Progenitor cell of endocrine pancreas (in vitro differentiated cells): ENCODE measurements at regions not wholly inside any gene's neighbourhood (a gene's known extent, or its start where the extent isn't known, plus 50 kb on each side); places are given as distances from the start of the nearest gene placed in this dataset.

Experiments
- DNase-seq: peaks from one replicate; pipeline ENCODE4 v3.0.0; 2021; ENCODE audit warnings: low spot score; ENCODE audit not compliant: unreplicated experiment
- H3K27ac Mint-ChIP-seq: 2 replicates; pipeline ENCODE4 v1.8.0; 2021; ENCODE audit warnings: mild to moderate bottlenecking, moderate library complexity, mixed read lengths
- H3K27me3 Mint-ChIP-seq: 2 replicates; pipeline ENCODE4 v1.8.0; 2021; ENCODE audit warnings: mixed read lengths
- H3K36me3 Mint-ChIP-seq: 2 replicates; pipeline ENCODE4 v1.8.0; 2022; ENCODE audit warnings: mixed read lengths; ENCODE audit not compliant: insufficient read depth
- H3K4me1 Mint-ChIP-seq: 2 replicates; pipeline ENCODE4 v1.8.0; 2021; ENCODE audit warnings: low read depth, mixed read lengths
- H3K4me3 Mint-ChIP-seq: 2 replicates; pipeline ENCODE4 v1.8.0; 2021; ENCODE audit warnings: low read depth, mild to moderate bottlenecking, moderate library complexity, mixed read lengths
- H3K9me3 Mint-ChIP-seq: 2 replicates; pipeline ENCODE4 v1.8.0; 2021; ENCODE audit warnings: low read depth, mixed read lengths
- TF ChIP-seq, protein P1 (sequence below): fragments of 200-600 bp; sonication (generic); IDR thresholded peaks from one replicate; pipeline ENCODE4 v1.5.0; 2021; ENCODE audit warnings: antibody characterized with exemption, mild to moderate bottlenecking; ENCODE audit not compliant: unreplicated experiment

DNA sequence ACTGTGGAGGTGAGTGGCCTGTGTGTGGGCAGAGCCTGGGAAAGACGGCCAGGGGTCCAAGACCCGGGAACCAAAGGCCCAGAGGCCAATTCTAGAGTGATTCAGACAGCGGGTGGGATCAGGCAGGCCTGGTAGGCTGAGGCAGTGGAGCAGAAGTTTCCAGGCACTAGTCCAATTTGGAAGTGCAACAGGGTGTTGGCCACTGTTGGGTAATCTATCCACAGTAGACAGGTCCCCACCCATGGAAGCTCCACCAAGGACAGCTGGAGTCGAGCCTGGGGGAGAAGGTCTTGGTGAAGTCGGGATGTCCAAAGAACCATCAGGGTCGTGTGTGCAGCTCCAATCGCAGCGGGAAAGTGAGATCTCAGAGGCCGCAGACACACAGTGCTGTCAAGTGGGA is 125.8 kb upstream of the COPS8 start:
- peaks cover 2% of the 10 kb centered on the region for H3K36me3 Mint-ChIP-seq
- TF ChIP-seq, protein P1, sequence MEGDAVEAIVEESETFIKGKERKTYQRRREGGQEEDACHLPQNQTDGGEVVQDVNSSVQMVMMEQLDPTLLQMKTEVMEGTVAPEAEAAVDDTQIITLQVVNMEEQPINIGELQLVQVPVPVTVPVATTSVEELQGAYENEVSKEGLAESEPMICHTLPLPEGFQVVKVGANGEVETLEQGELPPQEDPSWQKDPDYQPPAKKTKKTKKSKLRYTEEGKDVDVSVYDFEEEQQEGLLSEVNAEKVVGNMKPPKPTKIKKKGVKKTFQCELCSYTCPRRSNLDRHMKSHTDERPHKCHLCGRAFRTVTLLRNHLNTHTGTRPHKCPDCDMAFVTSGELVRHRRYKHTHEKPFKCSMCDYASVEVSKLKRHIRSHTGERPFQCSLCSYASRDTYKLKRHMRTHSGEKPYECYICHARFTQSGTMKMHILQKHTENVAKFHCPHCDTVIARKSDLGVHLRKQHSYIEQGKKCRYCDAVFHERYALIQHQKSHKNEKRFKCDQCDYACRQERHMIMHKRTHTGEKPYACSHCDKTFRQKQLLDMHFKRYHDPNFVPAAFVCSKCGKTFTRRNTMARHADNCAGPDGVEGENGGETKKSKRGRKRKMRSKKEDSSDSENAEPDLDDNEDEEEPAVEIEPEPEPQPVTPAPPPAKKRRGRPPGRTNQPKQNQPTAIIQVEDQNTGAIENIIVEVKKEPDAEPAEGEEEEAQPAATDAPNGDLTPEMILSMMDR = no peak
- H3K9me3 Mint-ChIP-seq = peaks cover 4% of the 10 kb centered on the region
- H3K4me1 Mint-ChIP-seq = peaks cover 10% of the 10 kb centered on the region
- H3K4me3 Mint-ChIP-seq = no peak overlapping the region
- no peak for DNase-seq
- no peak overlapping the region for H3K27ac Mint-ChIP-seq
- H3K27me3 Mint-ChIP-seq = peaks cover 57% of the 10 kb centered on the region

GRCh38 chr2:236960531-236960930 is 125.2 kb upstream of the COPS8 start:
- TF ChIP-seq, protein P1 = no peak
- Mint-ChIP-seq H3K36me3 (peaks cover 2% of the 10 kb centered on the region), H3K4me3 (no peak overlapping the region), H3K4me1 (peaks cover 5% of the 10 kb centered on the region), H3K9me3 (peaks cover 4% of the 10 kb centered on the region), H3K27me3 (peaks cover 56% of the 10 kb centered on the region), H3K27ac (no peak overlapping the region)
- DNase-seq = no peak

DNA sequence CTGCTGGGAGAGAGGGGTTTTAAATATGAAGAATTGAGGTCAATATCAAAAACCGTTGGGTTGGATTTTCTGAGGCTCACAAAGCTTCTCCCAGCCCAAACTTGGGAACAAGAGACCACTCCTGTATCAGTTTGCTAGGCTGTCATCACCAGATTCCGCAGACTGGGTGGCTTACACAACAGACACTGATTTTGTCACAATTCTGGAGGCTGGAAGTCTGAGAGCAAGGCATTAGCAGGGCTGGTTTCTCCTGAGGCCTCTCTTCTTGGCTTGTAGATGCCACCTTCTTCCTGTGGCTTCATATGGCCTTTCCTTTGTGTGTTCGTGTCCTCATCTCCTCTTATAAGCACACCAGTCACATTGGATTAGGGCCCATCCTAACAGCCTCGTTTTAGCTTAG is 122.9 kb upstream of the COPS8 start:
- H3K9me3 Mint-ChIP-seq = peaks cover 4% of the 10 kb centered on the region
- peaks cover 2% of the 10 kb centered on the region for H3K36me3 Mint-ChIP-seq
- DNase-seq = no peak
- H3K4me3 Mint-ChIP-seq = no peak overlapping the region
- peaks cover 34% of the 10 kb centered on the region for H3K27me3 Mint-ChIP-seq
- no peaks in the 10 kb centered on the region for H3K4me1 Mint-ChIP-seq
- TF ChIP-seq, protein P1 = no peak
- no peak overlapping the region for H3K27ac Mint-ChIP-seq

- H3K9me3 Mint-ChIP-seq = peaks cover 4% of the 10 kb centered on the region
- TF ChIP-seq, protein P1 = no peak
Measured at GRCh38 chr2:236963631-236964182, 122.0 kb upstream of the COPS8 start.

GRCh38 chr2:236964291-236964690 is 121.4 kb upstream of the COPS8 start:
- peaks cover 2% of the 10 kb centered on the region for H3K36me3 Mint-ChIP-seq
- no peak overlapping the region for H3K27ac Mint-ChIP-seq
- TF ChIP-seq, protein P1 = no peak
- no peak overlapping the region for H3K4me3 Mint-ChIP-seq
- peaks cover 4% of the 10 kb centered on the region for H3K9me3 Mint-ChIP-seq
- DNase-seq = no peak
- peaks cover 33% of the 10 kb centered on the region for H3K27me3 Mint-ChIP-seq
- H3K4me1 Mint-ChIP-seq = peaks cover 7% of the 10 kb centered on the region

More at GRCh38 chr2:236963631-236964182, 122.0 kb upstream of the COPS8 start:
- no peak for DNase-seq
- Mint-ChIP-seq H3K27me3 (peaks cover 31% of the 10 kb centered on the region), H3K4me1 (peaks cover 5% of the 10 kb centered on the region), H3K36me3 (peaks cover 2% of the 10 kb centered on the region), H3K27ac (no peak overlapping the region), H3K4me3 (no peak overlapping the region)
